ENCODE measurements at regions not wholly inside any gene's neighbourhood (a gene's known extent, or its start where the extent isn't known, plus 50 kb on each side); places are given as distances from the start of the nearest gene placed in this dataset.

DNA sequence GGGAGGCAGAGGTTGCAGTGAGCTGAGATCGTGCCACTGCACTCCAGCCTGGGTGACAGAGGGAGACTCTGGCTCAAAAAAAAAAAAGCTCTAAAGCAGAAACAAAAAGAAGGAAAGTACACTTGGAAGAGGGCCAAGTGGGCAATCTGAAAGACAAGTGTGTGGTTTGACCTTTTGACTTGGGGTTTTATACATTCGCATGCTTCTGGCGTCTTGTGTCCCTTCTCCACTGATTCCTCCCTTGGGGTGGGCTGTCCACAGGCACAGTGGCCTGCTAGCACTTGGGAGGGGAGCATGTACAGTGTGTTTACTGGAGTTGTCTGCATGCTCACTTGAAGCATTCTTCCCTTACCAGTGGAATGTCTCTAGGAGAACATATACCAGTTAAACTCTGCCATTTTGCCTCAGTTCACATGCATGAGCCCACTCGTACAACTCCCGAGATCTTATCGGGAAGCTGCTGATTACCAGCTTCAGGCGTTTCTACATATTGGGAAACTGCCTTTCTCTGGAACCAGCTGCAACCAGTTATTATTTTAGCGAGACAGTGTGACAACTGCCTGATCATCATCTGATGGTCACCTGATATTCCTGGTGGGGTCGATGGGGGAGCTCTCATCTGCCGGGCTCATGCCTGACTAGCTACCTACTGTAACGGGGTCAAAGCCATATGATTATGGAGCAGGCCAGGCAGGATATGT lies 113.5 kb upstream of the ZNF678 start:
- H3K27ac ChIP-seq (ENCODE audit: insufficient read depth, low read depth, low read length), result no peak overlapping the region
- H3K27me3 ChIP-seq (ENCODE audit: control insufficient read depth in 2 of 2, insufficient read depth in 2 of 2, low read length in 2 of 2), result peaks cover 10 to 11% of the 10 kb centered on the region in 2 experiments
- H3K4me3 ChIP-seq (replicated peaks in 1 of 3; ENCODE audit: insufficient read depth in 1 of 3, low read depth in 1 of 3, low read length in 3 of 3), result no peak overlapping the region
- no peak overlapping the region for H3K4me2 ChIP-seq (ENCODE audit: insufficient read depth, low read length)
- ChIA-PET POLR2A (no interaction called here), CTCF (interaction anchor here (0.8 to 3.9 kb wide), 5 partner anchors 9 to 824 kb away, joined by 3 to 26 read pairs (median 5); no protein-coding TSS in a partner anchor)
- TF ChIP-seq JUN (IDR thresholded peaks at IDR 0.05; ENCODE audit: borderline replicate concordance, insufficient read depth, insufficient read length, low read depth) (no peak), MYC (IDR thresholded peaks at IDR 0.05; ENCODE audit: low read depth, low read length) (no peak), POLR2AphosphoS5 (IDR thresholded peaks at IDR 0.05; ENCODE audit: insufficient read depth, low read depth, low read length) (no peak), FOS (IDR thresholded peaks at IDR 0.05; ENCODE audit: borderline replicate concordance, insufficient read depth, low read length) (no peak), GATA2 (IDR thresholded peaks at IDR 0.05; ENCODE audit: insufficient read depth, insufficient read length, low read depth, low read length) (no peak), EZH2 (IDR thresholded peaks at IDR 0.05; ENCODE audit: borderline replicate concordance, low read depth, low read length, severe bottlenecking) (no peak), POLR2A (IDR thresholded peaks at IDR 0.05; ENCODE audit: low read depth, low read length) (no peak)
- TF ChIP-seq, protein P1, sequence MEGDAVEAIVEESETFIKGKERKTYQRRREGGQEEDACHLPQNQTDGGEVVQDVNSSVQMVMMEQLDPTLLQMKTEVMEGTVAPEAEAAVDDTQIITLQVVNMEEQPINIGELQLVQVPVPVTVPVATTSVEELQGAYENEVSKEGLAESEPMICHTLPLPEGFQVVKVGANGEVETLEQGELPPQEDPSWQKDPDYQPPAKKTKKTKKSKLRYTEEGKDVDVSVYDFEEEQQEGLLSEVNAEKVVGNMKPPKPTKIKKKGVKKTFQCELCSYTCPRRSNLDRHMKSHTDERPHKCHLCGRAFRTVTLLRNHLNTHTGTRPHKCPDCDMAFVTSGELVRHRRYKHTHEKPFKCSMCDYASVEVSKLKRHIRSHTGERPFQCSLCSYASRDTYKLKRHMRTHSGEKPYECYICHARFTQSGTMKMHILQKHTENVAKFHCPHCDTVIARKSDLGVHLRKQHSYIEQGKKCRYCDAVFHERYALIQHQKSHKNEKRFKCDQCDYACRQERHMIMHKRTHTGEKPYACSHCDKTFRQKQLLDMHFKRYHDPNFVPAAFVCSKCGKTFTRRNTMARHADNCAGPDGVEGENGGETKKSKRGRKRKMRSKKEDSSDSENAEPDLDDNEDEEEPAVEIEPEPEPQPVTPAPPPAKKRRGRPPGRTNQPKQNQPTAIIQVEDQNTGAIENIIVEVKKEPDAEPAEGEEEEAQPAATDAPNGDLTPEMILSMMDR (IDR thresholded peaks at IDR 0.05; ENCODE audit: extremely low read depth in 1 of 2, insufficient read depth in 1 of 2, low read depth in 1 of 2, low read length in 2 of 2), result no peak
- TF ChIP-seq, protein P2, sequence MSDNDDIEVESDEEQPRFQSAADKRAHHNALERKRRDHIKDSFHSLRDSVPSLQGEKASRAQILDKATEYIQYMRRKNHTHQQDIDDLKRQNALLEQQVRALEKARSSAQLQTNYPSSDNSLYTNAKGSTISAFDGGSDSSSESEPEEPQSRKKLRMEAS (IDR thresholded peaks at IDR 0.05; ENCODE audit: insufficient read depth, insufficient read length), result no peak
- intact Hi-C loops (cut with micrococcal nuclease) (loop anchor here (5.0 kb wide), 1 partner anchor 903 kb away; the partner anchor contains the start of gene STUM), dilution Hi-C loops (cut with MboI; ENCODE audit: extremely low pct_ligation_motif_present, low sequenced_read_pairs) (loop anchor here (25.0 kb wide), 1 partner anchor 138 kb away; the partner anchor contains the start of gene CDC42BPA)
- no peaks in the 10 kb centered on the region for H3K9me3 ChIP-seq (replicated peaks; ENCODE audit: control insufficient read depth, insufficient read depth, low read length)
- no peak for DNase-seq (ENCODE audit: low read depth, low spot score)
- no peak for FAIRE-seq
- H3K4me1 ChIP-seq (ENCODE audit: control insufficient read depth, extremely low read depth, insufficient read depth, low read length), result peaks cover 2% of the 10 kb centered on the region
- no peaks in the 10 kb centered on the region for H3K79me2 ChIP-seq (ENCODE audit: control insufficient read depth, insufficient read depth, low read length)
- no peaks in the 10 kb centered on the region for H3K9me1 ChIP-seq (replicated peaks; ENCODE audit: control insufficient read depth, extremely low read depth, insufficient read depth, low read length)
- H4K20me1 ChIP-seq (replicated peaks; ENCODE audit: control insufficient read depth, extremely low read depth, insufficient read depth, low read length), result no peaks in the 10 kb centered on the region
- BruUV-seq (replicated peaks), result no TSS peak
- H3K36me3 ChIP-seq (ENCODE audit: control insufficient read depth in 2 of 2, extremely low read depth in 1 of 2, insufficient read depth in 2 of 2, low read length in 2 of 2), result no peaks in the 10 kb centered on the region
- no peak overlapping the region for H2AFZ ChIP-seq (ENCODE audit: low read depth, low read length)
- no peak overlapping the region for H3K9ac ChIP-seq (replicated peaks; ENCODE audit: extremely low read depth, insufficient read depth, low read length)

All from endothelial cell of umbilical vein (primary cell).